Activated T-cell treated with anti-CD3 and anti-CD28 coated beads, Interleukin-2, amount 50 U/mL, for 72 hours (primary cell): ENCODE measurements at regions not wholly inside any gene's neighbourhood (a gene's known extent, or its start where the extent isn't known, plus 50 kb on each side); places are given as distances from the start of the nearest gene placed in this dataset.

ENCODE experiments used
- ATAC-seq, 2 donors: fragments of 150-1000 bp; cut with Tn5 transposase; replicated peaks in 1 of 2; 2 replicates each; pipeline ENCODE4 v1.10.0; 2021; ENCODE audit warnings: moderate library complexity in 2 of 2, mild to moderate bottlenecking in 1 of 2
- DNase-seq, 2 donors: peaks; one replicate each; pipeline ENCODE4 v3.0.0; 2021 to 2022; ENCODE audit warnings: mixed read lengths in 1 of 2
- H3K27ac Mint-ChIP-seq: one replicate; pipeline ENCODE4 v1.8.0; 2022; ENCODE audit warnings: mild to moderate bottlenecking, moderate library complexity, mixed read lengths
- H3K27me3 Mint-ChIP-seq: one replicate; pipeline ENCODE4 v1.8.0; 2022; ENCODE audit warnings: low read depth, mixed read lengths
- H3K36me3 Mint-ChIP-seq, 2 donors: one replicate each; pipeline ENCODE4 v1.8.0; 2022; ENCODE audit warnings: mixed read lengths in 2 of 2, mild to moderate bottlenecking in 1 of 2; ENCODE audit not compliant: insufficient read depth in 2 of 2
- H3K4me1 Mint-ChIP-seq: one replicate; pipeline ENCODE4 v1.8.0; 2022; ENCODE audit warnings: low read depth, mixed read lengths
- H3K4me3 Mint-ChIP-seq, 2 donors: one replicate each; pipeline ENCODE4 v1.8.0; 2022; ENCODE audit warnings: mild to moderate bottlenecking in 2 of 2, mixed read lengths in 2 of 2, moderate library complexity in 2 of 2
- H3K9me3 Mint-ChIP-seq, 2 donors: one replicate each; pipeline ENCODE4 v1.8.0; 2022; ENCODE audit warnings: mixed read lengths in 2 of 2

- DNase-seq, result no peak
- H3K36me3 Mint-ChIP-seq, result no peaks in the 10 kb centered on the region
- H3K4me1 Mint-ChIP-seq, result no peaks in the 10 kb centered on the region
- peaks cover 14% of the 10 kb centered on the region for H3K27me3 Mint-ChIP-seq
- no peak overlapping the region for H3K27ac Mint-ChIP-seq
- no peaks in the 10 kb centered on the region for H3K9me3 Mint-ChIP-seq
- no peak overlapping the region for H3K4me3 Mint-ChIP-seq
- ATAC-seq, result no peak
Observed at GRCh38 chr3:102617381-102617780, 182.6 kb downstream of the ZPLD1 start.

- Mint-ChIP-seq H3K9me3 (no peaks in the 10 kb centered on the region), H3K4me3 (no peak overlapping the region), H3K4me1 (no peaks in the 10 kb centered on the region), H3K27ac (no peak overlapping the region), H3K27me3 (peaks cover 14% of the 10 kb centered on the region), H3K36me3 (no peaks in the 10 kb centered on the region)
- ATAC-seq (no peak), DNase-seq (no peak)
Observed at GRCh38 chr3:102619361-102619760, 184.5 kb downstream of the ZPLD1 start.

- Mint-ChIP-seq H3K9me3 (no peaks in the 10 kb centered on the region), H3K4me3 (no peak overlapping the region), H3K4me1 (no peaks in the 10 kb centered on the region)
Observed at GRCh38 chr3:102629943-102630342, 195.1 kb downstream of the ZPLD1 start.

GRCh38 chr3:102630531-102630930 lies 195.7 kb downstream of the ZPLD1 start:
- Mint-ChIP-seq H3K4me3 (no peak overlapping the region), H3K4me1 (no peaks in the 10 kb centered on the region), H3K27me3 (no peaks in the 10 kb centered on the region), H3K36me3 (no peaks in the 10 kb centered on the region), H3K9me3 (no peaks in the 10 kb centered on the region), H3K27ac (no peak overlapping the region)
- DNase-seq, result no peak
- ATAC-seq, result no peak

More at GRCh38 chr3:102629943-102630342, 195.1 kb downstream of the ZPLD1 start:
- Mint-ChIP-seq H3K27ac (no peak overlapping the region), H3K27me3 (no peaks in the 10 kb centered on the region), H3K36me3 (no peaks in the 10 kb centered on the region)
- DNase-seq (no peak), ATAC-seq (no peak)

GRCh38 chr3:102643546-102643945 lies 208.7 kb downstream of the ZPLD1 start:
- DNase-seq (no peak), ATAC-seq (no peak)
- Mint-ChIP-seq H3K9me3 (peaks cover 2% of the 10 kb centered on the region in 2 donors), H3K4me1 (no peaks in the 10 kb centered on the region), H3K36me3 (no peaks in the 10 kb centered on the region), H3K27ac (no peak overlapping the region), H3K27me3 (peaks cover 14% of the 10 kb centered on the region), H3K4me3 (no peak overlapping the region)

- no peak for ATAC-seq
- peaks cover 2% of the 10 kb centered on the region in 2 donors for H3K9me3 Mint-ChIP-seq
- DNase-seq, result no peak
- no peaks in the 10 kb centered on the region for H3K4me1 Mint-ChIP-seq
- no peaks in the 10 kb centered on the region for H3K27me3 Mint-ChIP-seq
- H3K27ac Mint-ChIP-seq, result no peak overlapping the region
- H3K4me3 Mint-ChIP-seq, result no peak overlapping the region
- no peaks in the 10 kb centered on the region for H3K36me3 Mint-ChIP-seq
Observed at GRCh38 chr3:102646557-102646956, 211.7 kb downstream of the ZPLD1 start.

GRCh38 chr3:102660653-102661052 lies 225.8 kb downstream of the ZPLD1 start:
- no peak overlapping the region for H3K4me3 Mint-ChIP-seq
- no peak for DNase-seq
- ATAC-seq, result no peak
- H3K27ac Mint-ChIP-seq, result no peak overlapping the region
- H3K36me3 Mint-ChIP-seq, result no peaks in the 10 kb centered on the region
- peaks cover 20% of the 10 kb centered on the region for H3K27me3 Mint-ChIP-seq
- H3K9me3 Mint-ChIP-seq, result peaks cover 0 to 2% of the 10 kb centered on the region in 2 donors
- no peaks in the 10 kb centered on the region for H3K4me1 Mint-ChIP-seq

GRCh38 chr3:102661707-102662497 lies 227.1 kb downstream of the ZPLD1 start:
- no peaks in the 10 kb centered on the region for H3K36me3 Mint-ChIP-seq
- H3K4me1 Mint-ChIP-seq, result no peaks in the 10 kb centered on the region
- H3K4me3 Mint-ChIP-seq, result no peak overlapping the region
- peaks cover 0 to 2% of the 10 kb centered on the region in 2 donors for H3K9me3 Mint-ChIP-seq
- no peak for DNase-seq
- no peak overlapping the region for H3K27ac Mint-ChIP-seq
- no peak for ATAC-seq
- peaks cover 25% of the 10 kb centered on the region for H3K27me3 Mint-ChIP-seq

GRCh38 chr3:102662498-102662772 lies 227.6 kb downstream of the ZPLD1 start:
- DNase-seq (no peak), ATAC-seq (no peak)
- Mint-ChIP-seq H3K4me1 (no peaks in the 10 kb centered on the region), H3K27ac (no peak overlapping the region), H3K27me3 (peaks cover 25% of the 10 kb centered on the region), H3K9me3 (peaks cover 0 to 2% of the 10 kb centered on the region in 2 donors), H3K4me3 (no peak overlapping the region), H3K36me3 (no peaks in the 10 kb centered on the region)

- ATAC-seq, result no peak
- no peaks in the 10 kb centered on the region for H3K36me3 Mint-ChIP-seq
Observed at GRCh38 chr3:102664126-102664525, 229.3 kb downstream of the ZPLD1 start.

GRCh38 chr3:102665183-102665582 lies 230.4 kb downstream of the ZPLD1 start:
- DNase-seq (no peak), ATAC-seq (no peak)
- Mint-ChIP-seq H3K9me3 (no peaks in the 10 kb centered on the region), H3K4me3 (no peak overlapping the region), H3K27me3 (peaks cover 24% of the 10 kb centered on the region), H3K27ac (no peak overlapping the region), H3K4me1 (no peaks in the 10 kb centered on the region), H3K36me3 (no peaks in the 10 kb centered on the region)

More at GRCh38 chr3:102664126-102664525, 229.3 kb downstream of the ZPLD1 start:
- H3K4me1 Mint-ChIP-seq, result no peaks in the 10 kb centered on the region
- H3K27me3 Mint-ChIP-seq, result peaks cover 23% of the 10 kb centered on the region
- H3K9me3 Mint-ChIP-seq, result no peaks in the 10 kb centered on the region
- H3K4me3 Mint-ChIP-seq, result no peak overlapping the region
- no peak overlapping the region for H3K27ac Mint-ChIP-seq
- DNase-seq, result no peak

GRCh38 chr3:102668247-102668646 lies 233.4 kb downstream of the ZPLD1 start:
- Mint-ChIP-seq H3K27me3 (peaks cover 36% of the 10 kb centered on the region), H3K27ac (no peak overlapping the region), H3K36me3 (no peaks in the 10 kb centered on the region), H3K9me3 (no peaks in the 10 kb centered on the region), H3K4me3 (no peak overlapping the region), H3K4me1 (no peaks in the 10 kb centered on the region)
- DNase-seq (no peak), ATAC-seq (no peak)

GRCh38 chr3:102670986-102671385 lies 236.2 kb downstream of the ZPLD1 start:
- no peaks in the 10 kb centered on the region for H3K4me1 Mint-ChIP-seq
- peaks cover 24% of the 10 kb centered on the region for H3K27me3 Mint-ChIP-seq
- ATAC-seq (no peak), DNase-seq (no peak)
- no peaks in the 10 kb centered on the region for H3K9me3 Mint-ChIP-seq
- no peaks in the 10 kb centered on the region for H3K36me3 Mint-ChIP-seq
- no peak overlapping the region for H3K27ac Mint-ChIP-seq
- no peak overlapping the region for H3K4me3 Mint-ChIP-seq

- no peak overlapping the region for H3K27ac Mint-ChIP-seq
- ATAC-seq, result no peak
- H3K27me3 Mint-ChIP-seq, result peaks cover 22% of the 10 kb centered on the region
- DNase-seq, result no peak
- no peak overlapping the region for H3K4me3 Mint-ChIP-seq
- H3K36me3 Mint-ChIP-seq, result no peaks in the 10 kb centered on the region
- no peaks in the 10 kb centered on the region for H3K9me3 Mint-ChIP-seq
- no peaks in the 10 kb centered on the region for H3K4me1 Mint-ChIP-seq
Observed at GRCh38 chr3:102672305-102672704, 237.5 kb downstream of the ZPLD1 start.
